Left ventricle myocardium superior (tissue), 1 donor: ENCODE measurements at regions not wholly inside any gene's neighbourhood (a gene's known extent, or its start where the extent isn't known, plus 50 kb on each side); places are given as distances from the start of the nearest gene placed in this dataset.

Experiments used
- ATAC-seq: fragments of 200-7000 bp; cut with Tn5 transposase; one replicate; pipeline ENCODE4 v1.9.1; 2020; ENCODE audit warnings: mild to moderate bottlenecking, moderate library complexity
- DNase-seq: peaks from one replicate; pipeline ENCODE4 v3.0.0-alpha.2; 2020
- intact Hi-C: fragments of 100-400 bp; cut with micrococcal nuclease; formaldehyde crosslinking; loops from one replicate; pipeline ENCODE4 v1.11.0; 2022
- donor health status: DM: no; HTN: yes; CAD: no; lungs with severe emphysema.

DNA sequence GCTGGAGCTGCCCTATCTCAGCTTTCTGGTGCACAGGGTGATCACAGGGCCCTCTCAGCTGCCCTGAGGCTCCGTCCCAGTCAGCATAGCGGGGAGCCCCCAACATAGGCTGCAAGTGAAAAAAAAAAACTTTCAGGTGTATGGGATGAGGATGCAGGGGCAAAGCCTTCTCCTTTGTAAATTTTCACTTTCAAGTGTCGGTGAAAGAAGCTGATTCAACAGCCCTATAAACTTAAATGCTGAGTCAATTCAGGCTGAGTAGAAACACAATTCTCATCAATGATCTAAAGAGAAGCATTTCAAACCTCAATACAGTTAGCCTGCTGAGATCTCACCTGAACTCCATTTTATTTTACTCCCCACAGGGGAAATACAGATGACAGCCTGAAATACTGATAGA, 171.2 kb downstream of the SEC16B start:
- intact Hi-C loops, result no loop called here

DNA sequence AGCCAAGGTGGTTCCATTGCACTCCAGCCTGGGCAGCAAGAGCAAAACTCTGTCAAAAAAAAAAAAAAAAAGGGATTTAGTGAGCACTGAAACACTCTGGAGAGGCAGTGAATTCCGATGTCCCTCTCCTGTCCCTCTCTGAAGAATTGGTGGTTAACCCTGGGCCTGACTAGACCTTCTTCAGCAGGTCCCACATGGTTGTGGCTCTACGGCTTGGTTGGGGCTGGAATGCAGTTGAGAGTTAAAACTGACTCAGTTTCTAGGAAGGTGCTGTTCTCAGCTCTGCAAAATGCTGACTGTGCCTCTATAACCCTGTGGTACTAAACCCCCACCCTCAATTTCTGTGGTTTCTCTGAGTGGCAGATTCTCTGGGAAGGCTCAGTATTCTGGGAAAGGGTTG, 173.3 kb downstream of the SEC16B start:
- intact Hi-C loops, result no loop called here
- ATAC-seq (no peak), DNase-seq (no peak)

More for the DNA sequence above, 171.2 kb downstream of the SEC16B start:
- DNase-seq (no peak), ATAC-seq (no peak)

DNA sequence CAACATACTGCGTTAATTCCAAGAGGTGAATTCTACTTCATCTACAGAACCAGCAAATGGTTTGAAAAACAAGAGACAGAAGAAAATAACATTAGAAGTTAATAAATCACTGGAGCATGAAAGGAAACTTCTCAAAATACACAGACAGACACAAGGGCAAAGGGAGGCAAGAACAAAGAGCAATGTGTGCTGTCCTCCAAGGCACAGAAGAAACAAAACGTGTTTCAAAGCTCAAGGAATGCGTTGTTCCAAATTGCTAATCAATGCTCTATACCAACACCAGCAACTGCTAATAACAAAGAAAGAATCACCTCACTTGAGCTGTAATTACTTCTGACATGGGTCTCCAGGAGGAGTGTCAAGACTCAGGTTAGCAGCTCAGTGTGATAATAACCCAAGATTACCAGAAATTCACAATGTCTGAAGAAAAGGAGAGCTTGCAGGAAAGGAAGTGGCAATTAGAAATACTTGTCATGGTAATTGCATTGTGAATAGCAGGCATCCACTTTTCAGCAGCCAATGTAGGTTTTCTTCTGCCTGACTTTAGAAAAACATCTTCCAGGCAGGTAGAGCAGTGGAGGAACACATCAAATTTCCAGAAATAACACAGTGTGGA, 175.4 kb downstream of the SEC16B start:
- ATAC-seq (no peak), DNase-seq (no peak)
- intact Hi-C loops, result no loop called here

DNA sequence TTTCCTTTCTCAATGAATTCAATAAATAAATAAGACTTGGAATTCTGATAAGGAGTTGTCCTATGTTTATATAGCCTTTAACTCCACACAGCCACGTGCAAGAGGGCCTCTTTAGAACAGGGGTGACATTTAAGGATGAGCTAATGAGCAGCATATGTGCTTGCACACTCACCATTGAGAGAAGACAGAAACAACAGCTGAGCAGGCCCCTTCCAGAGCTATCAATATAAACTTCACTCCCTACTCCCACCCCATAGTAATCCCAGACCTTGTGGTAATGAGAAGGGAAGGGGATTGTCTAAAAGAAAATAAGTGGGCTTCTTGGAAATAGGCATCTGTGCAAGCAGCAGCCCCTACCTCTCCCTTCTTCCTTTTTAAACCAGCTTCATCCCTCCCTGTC, 176.0 kb downstream of the SEC16B start:
- intact Hi-C loops, result no loop called here
- ATAC-seq, result no peak
- DNase-seq, result no peak

DNA sequence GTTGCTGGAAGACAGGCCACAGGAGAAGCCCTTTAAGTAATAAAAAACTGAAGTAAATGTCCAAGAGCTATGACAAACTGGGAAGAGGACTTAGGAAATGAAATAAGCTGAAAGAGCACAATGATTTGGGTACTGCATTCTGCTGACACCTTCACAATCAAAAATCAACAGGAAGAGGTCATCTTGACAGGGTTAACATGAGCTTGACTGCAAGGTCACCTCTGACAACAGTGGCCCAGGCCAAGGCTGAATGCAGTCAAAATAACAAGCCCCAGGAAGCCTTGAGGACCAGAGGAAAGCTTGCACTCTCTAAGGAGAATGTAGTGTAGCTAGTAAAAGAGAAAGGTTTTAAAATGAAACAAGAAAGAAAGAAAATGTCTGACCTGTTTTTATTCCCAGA, 179.3 kb downstream of the SEC16B start:
- no peak for ATAC-seq
- intact Hi-C loops, result no loop called here

DNA sequence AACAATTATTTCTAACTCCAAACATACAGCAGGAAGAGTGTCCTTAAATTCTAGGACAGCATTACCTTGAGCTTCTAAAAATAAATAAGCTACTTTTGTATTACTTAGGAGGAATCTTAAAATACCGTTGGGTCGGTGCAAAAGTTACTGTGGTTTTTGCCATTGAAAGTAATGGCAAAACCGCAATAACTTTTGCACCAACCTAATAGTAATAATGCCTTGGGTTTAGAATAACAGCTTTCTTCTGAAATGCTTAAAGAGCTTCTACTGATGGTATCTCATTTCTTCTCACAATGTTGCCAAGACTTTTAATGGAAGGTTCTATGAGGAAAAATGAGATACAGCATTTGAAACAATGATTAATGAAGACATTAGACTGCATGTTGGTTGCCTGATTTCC, 179.9 kb downstream of the SEC16B start:
- no peak for DNase-seq
- intact Hi-C loops, result no loop called here
- ATAC-seq, result no peak

More for the DNA sequence above, 179.3 kb downstream of the SEC16B start:
- DNase-seq, result no peak

DNA sequence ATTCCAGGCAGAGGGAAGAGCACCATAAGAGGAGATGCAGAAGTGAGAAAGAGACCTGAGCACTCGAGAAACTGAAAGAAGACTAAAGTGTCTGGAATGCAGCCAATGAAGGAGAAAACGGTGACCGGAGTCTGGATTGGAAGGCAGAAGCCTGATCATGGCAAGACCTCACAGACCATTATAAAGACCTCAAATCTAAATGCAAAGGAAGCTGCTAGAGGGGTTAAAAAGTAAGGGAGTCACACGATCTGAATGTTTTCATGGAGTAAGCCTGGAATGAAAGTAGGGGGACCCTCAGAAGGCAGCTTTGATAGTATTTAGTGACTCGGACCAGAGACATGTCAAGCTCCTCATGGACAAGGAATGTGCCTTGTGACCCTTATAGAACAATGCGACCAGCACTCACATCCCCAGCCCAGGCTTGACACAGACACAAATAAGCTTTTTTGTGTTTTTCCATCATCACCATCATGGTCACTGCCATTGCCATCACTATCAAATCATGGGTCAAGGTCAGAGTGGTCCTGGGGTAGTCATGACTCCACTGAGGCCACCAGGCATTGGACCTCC, 183.6 kb downstream of the SEC16B start:
- intact Hi-C loops, result no loop called here
- no peak for ATAC-seq
- no peak for DNase-seq

DNA sequence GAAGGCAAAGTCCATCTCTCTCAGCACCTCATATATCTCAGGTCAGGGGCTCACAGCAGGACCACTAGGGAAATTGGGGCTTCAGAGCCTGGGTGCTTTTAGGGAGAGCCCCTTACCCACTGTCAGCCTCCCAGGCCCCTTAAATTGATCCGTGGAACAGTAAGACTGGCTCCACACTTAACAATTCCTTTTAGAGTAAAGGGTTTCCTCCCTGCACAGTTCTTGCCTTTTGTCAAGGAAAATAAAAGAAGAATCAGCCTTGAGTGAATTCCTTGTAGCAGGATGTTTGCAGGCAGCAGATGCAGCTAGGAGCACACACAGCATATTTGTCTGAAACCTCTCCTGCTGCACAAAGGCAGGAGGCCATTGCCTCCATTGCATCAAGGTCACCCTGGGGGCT, 184.9 kb downstream of the SEC16B start:
- intact Hi-C loops, result no loop called here
- DNase-seq (no peak), ATAC-seq (no peak)

DNA sequence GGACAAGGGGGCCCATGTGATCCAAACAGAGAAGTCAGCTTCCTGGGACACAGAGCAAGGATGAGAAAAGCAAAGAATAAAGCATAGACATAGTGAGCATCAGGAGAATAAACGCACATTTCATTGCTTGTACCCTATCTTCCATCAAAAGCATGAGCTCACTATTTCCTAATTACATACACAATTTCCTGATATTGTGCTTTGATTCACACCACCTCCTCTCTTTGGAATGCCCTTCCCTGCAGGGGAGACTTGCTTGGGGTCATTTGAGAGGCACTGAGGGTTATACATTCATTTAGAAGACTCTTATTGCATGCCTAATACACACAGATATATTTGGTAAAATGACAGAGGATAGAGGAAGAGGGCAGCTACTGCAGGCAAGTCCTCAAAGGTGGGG, 185.4 kb downstream of the SEC16B start:
- intact Hi-C loops, result no loop called here
- DNase-seq (no peak), ATAC-seq (no peak)

DNA sequence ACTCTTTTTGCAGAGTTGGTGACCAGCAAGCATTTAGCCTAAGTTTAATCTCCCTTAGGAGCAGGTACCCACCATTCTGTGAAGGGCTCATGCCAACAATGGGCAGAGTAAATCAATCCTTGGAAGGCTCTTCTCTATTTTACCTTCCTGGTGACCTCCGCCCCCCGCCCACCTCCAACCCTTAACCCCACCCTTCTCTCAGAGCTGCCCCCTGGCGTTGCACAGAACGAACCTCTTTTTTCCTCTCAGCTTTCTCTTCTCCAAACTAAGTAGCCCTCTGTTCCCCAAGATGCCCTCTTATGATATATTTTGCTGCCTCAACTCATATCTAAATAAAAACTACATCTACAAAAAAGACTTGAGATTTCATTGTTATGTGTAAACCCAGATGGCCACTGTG, 186.8 kb downstream of the SEC16B start:
- no peak for ATAC-seq
- DNase-seq, result no peak
- intact Hi-C loops, result no loop called here

DNA sequence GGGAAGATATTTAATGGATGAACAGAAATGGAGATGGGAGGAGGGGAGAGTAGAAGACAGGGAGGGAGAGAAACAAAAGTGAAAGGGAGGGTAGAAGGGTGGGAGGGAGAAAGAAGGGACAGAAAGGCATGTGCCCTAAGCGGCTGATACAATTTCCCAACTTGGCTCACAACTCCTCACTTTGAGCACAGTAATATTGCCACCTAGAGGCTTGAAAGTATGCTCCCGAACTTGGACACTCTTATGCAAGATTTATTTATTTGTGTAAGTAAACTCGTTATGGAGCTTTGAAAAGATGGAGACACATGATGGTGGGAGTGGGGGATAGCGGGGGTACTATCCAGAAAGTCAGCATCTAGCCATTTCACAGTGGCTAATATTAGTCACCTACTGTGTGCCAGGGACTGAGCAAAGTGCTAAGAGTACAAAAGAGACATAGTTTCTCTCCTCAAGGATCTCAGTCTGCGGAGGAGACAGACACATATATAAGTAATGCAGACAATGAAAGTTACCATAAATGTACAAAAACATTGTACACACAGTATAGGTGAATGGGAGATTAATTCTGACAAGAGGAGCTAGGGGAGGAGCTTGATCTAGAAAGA, 189.7 kb downstream of the SEC16B start:
- ATAC-seq, result peak; percentile 59
- intact Hi-C loops, result no loop called here

DNA sequence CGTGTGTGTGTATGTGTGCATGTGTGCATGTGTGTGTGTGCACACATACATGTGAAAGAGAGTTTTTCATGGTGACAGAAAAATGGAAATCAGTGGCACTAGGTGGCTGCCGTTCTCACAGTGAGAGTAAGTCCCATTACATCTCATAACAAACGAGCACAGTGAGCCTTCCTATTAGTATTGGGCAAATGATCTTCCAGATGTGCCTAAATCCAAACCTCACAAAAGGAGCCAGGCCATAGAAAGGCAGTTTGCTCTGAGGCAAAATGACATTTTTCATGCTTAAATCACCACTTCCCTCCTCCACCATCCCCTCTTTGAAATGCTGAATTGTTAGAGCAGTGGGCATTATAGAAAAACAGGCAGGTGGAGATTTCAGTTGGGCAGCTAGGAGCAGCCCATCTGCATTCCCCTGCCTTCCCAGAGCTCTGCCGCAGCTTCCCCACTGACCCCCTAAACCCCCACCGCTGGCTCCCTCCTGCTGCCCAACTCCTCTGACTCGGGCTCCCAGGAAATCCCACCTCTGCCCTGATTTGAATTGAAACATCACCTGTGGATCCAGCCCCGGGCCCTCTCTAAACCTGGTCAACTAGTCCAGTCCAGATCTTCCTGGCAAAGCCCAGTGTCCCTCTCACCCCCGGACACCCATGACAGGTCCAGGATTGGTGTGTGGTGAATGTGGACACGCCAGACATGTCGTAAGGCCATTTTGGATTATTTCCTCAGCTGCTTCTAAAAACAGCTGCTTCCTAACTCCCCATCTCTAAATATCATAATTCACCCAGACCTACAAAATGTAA, 190.5 kb downstream of the SEC16B start:
- intact Hi-C loops, result no loop called here
- ATAC-seq (no peak), DNase-seq (no peak)

More for the DNA sequence above, 189.7 kb downstream of the SEC16B start:
- DNase-seq, result no peak

DNA sequence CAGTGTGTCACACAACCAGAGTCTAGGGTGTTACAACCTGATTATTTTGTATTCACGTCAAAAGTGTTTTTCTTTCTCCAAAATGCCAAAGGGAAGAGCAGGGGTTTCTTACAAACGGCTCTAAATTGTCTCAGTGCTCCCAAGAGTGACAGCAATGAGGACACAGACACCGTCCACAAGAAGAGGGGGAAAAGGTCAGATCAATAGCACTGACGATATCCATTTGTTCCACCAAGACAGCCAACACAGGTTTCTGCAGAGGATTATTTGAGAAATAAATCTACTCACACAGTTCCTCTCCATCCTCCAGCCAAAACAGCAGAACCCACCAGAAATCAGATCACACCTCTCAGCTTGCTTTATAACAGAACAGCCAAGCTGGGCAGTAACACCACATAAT, 193.9 kb downstream of the SEC16B start:
- DNase-seq (no peak), ATAC-seq (no peak)
- intact Hi-C loops, result no loop called here

DNA sequence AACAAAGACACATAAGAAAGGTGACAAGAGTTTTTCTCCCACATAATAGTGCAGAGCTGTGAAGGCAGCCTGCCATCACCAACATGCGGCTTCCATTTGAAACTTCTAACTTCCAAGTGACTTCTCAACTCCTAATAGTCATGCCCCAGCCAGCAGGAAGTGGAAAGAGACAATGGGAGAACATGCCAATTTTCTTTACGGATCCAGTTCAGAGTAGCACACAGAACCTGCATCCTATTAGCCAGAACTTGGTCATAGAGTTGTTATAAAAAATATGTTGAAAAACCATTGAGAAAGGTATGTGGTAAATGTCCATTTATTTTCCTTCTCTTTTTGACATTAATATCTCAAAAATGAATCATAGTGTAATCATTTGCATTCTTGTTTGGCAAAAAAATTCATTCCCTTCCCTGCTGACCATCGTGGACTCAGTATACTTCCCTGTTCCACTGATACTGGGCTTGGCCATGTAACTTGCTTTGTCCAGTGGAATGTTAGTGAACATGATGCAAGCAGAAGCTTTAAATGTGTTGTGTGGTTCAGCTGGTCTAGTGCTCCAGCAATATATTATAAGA, 197.4 kb downstream of the SEC16B start:
- ATAC-seq (no peak), DNase-seq (no peak)
- intact Hi-C loops, result no loop called here

DNA sequence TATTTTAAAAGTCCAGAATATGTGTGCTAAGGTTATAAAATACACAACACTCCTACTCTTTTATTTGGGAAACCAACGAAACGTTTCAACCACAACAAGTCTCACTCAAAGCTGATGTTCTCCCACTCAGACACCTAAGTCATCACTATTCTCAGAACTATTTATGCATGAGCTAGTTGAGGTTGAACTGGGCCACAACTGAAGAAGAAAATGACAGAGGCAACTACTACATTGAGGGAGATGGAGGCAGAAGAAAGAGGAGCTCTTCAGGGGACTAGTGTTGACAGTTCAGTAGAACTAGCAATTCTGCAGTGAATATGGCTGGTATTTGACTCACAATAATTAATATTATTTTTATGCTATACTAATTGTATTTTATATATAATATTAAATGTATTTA, 198.2 kb downstream of the SEC16B start:
- intact Hi-C loops, result no loop called here
- no peak for ATAC-seq
- DNase-seq, result no peak

DNA sequence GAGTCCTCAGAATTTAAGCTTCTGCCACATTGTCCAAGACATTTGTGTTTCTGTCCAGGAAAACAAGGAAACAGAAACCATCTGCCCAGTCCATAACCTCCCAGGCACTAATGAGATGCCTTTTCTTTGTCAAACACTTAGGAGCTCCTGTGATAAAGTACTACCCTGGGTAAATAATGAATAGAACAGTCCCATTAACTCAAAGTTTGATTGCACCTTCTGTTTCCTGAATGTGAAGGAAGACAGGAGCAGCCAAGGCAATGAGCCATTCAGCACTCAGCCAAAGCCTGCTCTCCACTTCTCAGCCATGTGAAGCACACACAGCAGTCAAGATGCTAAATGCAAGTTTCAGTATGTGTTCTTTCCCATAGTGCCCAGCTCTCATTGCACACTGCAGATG, 199.8 kb downstream of the SEC16B start:
- intact Hi-C loops, result no loop called here
- no peak for ATAC-seq

DNA sequence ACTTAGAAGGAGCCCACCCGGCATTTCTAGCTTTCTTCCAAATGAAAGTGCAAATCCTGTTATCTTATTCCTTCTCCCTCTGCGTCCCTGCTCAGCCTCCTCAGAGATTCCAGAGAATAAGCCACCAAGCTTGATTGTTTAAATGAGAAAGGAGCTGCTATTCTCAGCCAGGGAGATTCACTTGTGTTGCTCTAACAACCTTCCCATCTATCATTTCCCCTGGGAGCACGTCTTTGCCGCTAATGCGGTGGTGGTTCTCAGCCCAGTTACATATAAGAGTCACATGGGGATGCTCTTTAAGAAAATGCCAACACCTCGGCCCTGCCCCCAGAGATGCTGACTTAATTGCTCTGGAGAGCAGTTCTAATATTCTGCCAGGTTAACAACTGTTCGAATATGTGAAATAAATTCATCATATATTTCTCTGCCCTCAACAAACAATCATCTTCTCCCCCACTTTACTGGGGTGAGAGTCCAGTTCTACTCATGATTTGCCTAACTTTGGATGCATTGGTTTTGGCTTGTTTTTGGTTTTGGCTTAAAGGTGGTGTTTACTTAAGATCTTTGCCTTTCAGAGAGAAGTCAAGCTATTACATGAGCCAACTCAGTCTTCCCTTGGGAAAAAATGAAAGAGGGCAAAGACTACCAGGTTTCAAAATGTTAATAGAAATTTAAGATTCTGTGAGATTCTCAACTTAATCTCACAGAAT, 213.9 kb downstream of the SEC16B start:
- ATAC-seq (no peak), DNase-seq (no peak)
- intact Hi-C loops, result no loop called here

More for the DNA sequence above, 199.8 kb downstream of the SEC16B start:
- DNase-seq, result no peak

DNA sequence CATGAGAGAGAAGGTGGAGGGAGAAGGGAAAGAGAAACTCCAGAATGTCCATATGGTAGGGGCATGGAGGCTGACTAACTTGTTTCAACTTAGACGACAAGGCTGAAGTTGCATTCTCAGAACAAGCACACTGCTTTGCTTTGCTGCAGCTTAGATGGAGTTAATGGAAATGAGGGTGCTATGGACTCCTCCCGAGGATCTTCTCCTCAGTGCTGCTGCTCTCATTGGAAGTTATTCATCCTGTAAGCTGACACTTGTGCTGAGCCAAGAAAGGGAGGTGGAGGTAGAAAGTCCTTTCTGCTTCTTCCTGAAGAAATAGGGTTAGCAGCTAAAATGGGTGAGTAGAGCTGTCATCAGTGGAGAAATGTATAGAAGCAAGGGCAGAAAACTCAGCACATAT, 215.3 kb downstream of the SEC16B start:
- intact Hi-C loops, result no loop called here
- ATAC-seq (no peak), DNase-seq (no peak)

DNA sequence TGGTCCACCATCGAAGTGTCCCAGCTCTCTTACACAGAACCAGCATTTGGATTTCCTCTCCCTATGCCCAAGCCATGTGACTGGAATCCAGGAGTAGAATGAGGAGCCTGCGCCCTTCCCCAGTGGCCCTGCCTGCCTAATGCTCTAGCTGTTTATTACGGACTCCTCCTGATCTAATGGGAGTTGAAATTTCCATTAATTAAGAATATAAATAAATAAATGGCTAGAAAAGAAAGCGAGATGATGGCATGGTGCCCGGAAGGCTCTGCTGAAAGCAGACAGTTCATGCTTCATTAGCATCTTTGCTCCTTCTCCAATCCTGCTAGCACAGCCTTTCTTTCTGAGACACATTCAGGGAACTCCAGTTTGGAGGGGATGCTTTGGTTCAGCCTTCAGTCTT, 216.2 kb downstream of the SEC16B start:
- ATAC-seq, result no peak
- DNase-seq, result no peak
- intact Hi-C loops, result no loop called here
